ENCODE measurements at regions not wholly inside any gene's neighbourhood (a gene's known extent, or its start where the extent isn't known, plus 50 kb on each side); places are given as distances from the start of the nearest gene placed in this dataset.

DNA sequence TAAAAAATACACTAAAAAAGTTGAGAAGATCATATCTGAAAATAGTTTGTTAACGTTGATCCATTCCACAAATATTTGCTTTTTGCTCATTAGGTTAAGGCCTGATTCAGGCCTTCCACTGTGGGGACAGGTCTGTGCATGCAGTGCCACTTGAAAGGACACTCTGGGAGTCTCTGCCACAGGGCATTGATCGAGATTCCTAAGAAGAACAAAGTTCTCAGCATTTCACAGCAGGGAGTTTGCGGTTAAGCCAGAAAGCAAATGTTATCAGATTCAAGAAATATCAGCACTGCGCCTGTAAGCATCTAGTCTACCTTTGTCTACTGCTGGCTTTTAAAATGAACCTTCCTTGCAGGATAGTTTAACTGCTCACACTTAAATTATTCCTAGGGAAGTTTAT, 62.2 kb upstream of the TNIP3 start:
- DNase-seq, result no peak

DNA sequence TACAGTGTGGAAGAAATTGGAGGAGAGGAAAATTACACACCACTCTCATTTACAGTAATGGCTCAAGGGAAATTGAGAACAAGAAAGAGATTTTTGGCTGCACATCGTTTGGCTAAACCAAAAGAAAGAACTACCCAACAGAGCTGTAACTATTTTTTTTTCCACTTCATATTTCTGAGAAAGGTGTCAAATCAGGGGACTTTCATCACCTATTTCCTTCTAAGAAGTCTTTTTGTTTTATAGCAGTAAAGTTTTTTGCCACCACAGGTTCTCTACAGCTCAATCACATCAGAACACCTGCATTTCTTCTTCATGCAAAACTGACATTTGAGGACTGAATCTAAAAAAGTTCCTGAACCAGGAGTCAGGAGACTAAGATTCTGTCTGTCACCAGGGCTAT, 57.5 kb upstream of the TNIP3 start:
- DNase-seq, result no peak

DNA sequence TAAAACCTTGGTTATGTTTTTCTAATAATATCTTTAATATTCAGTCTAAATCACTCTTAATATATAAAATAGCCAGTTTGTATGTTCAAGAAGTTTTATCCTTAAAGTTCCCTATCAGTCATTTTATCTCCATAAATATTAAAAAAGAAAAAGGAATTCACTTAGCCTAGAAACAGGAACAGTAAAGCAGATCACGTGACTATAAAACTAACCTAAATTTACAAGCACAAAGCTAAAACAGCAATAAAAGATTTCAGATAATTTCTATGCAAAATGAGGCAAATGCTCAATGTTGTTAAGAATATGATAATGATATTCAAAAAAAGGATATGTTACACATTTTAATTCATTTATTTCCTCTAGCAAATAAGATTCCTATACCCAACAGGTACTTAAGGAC, 57.1 kb upstream of the TNIP3 start:
- no peak for DNase-seq

DNA sequence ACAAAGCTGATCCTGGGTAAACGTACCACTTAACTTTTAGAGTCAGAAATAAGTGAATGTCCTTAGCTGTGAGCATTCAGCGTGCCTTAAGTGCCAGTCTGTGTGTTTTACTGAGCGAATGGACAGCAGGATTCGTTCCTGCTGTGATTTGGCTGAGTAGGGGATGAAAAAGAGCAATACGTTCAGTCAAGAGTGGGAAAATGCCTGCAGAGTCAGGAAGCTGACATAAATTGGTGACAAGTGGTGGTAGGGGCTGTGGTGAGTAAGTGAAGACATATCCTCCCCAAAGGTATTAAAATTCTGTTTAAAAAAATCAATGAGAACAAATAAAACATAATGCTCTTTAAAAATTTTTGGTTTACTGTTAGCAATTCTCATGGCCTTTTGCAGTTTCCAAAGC, 56.6 kb upstream of the TNIP3 start:
- DNase-seq, result no peak

DNA sequence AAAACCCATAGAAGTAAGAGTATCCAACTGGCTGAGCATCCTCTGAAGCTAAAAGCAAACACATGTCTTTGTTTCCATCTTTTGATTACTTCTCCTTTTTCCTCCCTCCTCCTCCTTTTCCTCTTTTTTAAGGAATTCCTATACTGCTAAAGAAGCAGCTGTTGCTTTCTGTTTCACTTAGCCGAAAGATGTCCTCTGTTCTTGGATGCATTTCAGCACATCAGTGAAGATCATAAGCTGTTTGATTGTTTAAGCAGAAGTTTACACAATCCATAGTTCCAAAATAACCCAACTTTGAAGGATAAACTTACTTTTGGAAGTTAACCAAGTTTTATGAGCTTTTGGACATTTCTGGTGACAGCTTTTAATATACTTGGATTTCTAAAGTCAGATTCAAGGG, 55.1 kb upstream of the TNIP3 start:
- no peak for DNase-seq

DNA sequence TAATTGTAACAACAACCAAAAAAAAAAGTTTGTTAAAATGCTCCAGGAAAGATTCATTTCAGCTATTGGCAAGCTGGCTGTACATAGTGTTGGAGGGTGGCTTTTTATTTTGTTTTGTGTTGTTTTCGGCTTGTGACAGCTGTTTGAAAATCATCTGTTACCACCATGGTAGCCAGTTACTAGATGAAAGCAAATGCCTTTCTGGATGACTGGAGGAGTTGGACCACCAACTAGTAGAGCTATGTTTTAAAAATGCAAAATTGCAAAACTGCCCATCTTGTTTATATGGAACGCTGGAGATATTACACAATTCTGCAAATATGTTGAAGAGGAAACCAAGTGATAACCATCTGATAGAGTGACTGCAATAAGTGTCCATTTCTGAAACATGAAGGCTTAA, 53.2 kb upstream of the TNIP3 start:
- DNase-seq, result no peak

DNA sequence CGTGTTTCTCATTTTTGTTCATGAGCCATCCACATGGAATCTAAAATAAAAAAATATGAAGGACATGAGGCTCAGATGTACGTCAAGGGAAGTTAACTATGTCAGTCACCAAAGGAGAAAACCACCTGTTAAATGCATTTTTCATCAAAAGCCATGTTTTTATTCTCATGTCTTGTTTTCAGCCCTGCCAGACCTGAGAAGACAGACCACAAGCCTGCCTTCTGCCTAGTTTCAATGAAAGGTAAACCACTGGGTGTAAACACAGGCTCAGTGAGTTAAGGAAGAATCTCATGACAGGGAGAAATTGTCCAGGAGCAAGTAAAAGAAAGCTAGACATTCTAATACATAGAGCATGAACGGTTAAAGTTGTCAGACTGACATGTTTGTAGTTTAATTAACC, 52.3 kb upstream of the TNIP3 start:
- DNase-seq, result no peak

DNA sequence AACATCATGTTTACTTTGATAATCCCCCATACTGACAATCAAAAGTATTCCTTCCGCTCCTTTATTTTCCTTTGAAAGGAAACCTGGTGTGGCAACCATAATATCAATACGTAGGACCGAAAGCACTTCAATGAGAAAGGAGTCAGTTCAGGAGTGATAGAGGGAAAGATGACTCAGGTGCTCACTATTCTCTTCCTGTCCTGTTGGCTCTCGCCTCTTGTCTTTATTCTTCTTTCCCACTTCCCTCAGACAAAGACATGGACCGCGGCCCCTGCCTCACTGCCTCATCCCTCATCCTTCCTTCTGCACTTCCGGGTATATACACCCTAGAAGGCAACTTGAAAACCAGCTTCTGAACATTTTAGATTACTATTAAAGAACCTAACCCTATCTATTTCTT, 49.8 kb upstream of the TNIP3 start:
- DNase-seq, result no peak

Measured in activated CD4-positive, alpha-beta T cell treated with anti-CD3 and anti-CD28 coated beads for 1 hour (primary cell).